ENCODE measurements at regions not wholly inside any gene's neighbourhood (a gene's known extent, or its start where the extent isn't known, plus 50 kb on each side); places are given as distances from the start of the nearest gene placed in this dataset.

GRCh38 chr20:48420176-48420575 is 407.6 kb downstream of the PREX1 start:
- H3K4me3 ChIP-seq (ENCODE audit: low read depth, low read length): no peak overlapping the region
- no peak for DNase-seq (ENCODE audit: low read depth, low spot score)
- TF ChIP-seq, protein P1, sequence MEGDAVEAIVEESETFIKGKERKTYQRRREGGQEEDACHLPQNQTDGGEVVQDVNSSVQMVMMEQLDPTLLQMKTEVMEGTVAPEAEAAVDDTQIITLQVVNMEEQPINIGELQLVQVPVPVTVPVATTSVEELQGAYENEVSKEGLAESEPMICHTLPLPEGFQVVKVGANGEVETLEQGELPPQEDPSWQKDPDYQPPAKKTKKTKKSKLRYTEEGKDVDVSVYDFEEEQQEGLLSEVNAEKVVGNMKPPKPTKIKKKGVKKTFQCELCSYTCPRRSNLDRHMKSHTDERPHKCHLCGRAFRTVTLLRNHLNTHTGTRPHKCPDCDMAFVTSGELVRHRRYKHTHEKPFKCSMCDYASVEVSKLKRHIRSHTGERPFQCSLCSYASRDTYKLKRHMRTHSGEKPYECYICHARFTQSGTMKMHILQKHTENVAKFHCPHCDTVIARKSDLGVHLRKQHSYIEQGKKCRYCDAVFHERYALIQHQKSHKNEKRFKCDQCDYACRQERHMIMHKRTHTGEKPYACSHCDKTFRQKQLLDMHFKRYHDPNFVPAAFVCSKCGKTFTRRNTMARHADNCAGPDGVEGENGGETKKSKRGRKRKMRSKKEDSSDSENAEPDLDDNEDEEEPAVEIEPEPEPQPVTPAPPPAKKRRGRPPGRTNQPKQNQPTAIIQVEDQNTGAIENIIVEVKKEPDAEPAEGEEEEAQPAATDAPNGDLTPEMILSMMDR (IDR thresholded peaks at IDR 0.05; ENCODE audit: low read depth, low read length): no peak
- in situ Hi-C loops (cut with HindIII; ENCODE audit: low sequenced_read_pairs): no loop called here

DNA sequence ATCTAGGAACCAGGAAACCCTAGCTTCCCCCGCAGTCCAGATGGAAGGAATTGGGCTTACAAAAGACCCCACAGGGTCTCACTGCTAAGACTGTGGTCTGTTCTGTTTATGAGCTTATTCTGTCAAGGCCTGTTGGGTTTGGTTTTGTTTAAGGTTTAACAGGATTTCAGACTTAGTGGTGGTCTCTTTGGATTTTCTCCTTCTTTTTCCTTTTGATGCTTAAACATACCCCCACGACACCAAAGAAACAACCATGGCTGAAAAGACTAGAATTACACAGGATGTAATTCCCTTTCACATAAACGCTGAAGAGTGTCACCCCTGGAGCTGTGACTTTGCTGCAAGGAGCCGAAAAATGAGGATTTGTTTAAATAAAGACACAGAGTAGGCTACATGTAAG is 408.6 kb downstream of the PREX1 start:
- H3K4me3 ChIP-seq (ENCODE audit: low read depth, low read length): no peak overlapping the region
- in situ Hi-C loops (cut with HindIII; ENCODE audit: low sequenced_read_pairs): no loop called here
- TF ChIP-seq, protein P1 (IDR thresholded peaks at IDR 0.05; ENCODE audit: low read depth, low read length): no peak
- no peak for DNase-seq (ENCODE audit: low read depth, low spot score)

DNA sequence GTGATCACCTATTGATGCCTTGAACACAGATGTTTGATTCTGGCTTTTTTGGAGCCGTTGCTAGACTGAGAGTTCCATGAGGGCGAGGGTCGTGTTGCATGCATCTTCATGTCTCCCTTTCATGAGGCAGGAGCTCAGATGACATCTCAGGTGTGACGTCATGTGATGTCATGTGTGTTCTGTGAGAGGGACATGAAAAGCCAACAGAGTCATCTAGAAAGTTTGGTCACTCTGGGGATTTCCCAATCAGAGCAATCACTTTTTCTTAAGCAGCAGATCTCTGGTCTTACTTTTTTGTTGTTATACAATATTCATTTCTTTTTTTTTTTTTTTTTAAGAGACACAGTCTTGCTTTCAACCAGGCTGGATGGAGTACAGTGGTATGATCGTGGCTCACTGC is 411.8 kb downstream of the PREX1 start:
- TF ChIP-seq, protein P1 (IDR thresholded peaks at IDR 0.05; ENCODE audit: low read depth, low read length): no peak
- no peak for DNase-seq (ENCODE audit: low read depth, low spot score)
- H3K4me3 ChIP-seq (ENCODE audit: low read depth, low read length): no peak overlapping the region
- in situ Hi-C loops (cut with HindIII; ENCODE audit: low sequenced_read_pairs): no loop called here

- TF ChIP-seq, protein P1 (IDR thresholded peaks at IDR 0.05; ENCODE audit: low read depth, low read length): no peak
- H3K4me3 ChIP-seq (ENCODE audit: low read depth, low read length): no peak overlapping the region
- in situ Hi-C loops (cut with HindIII; ENCODE audit: low sequenced_read_pairs): no loop called here
- DNase-seq (ENCODE audit: low read depth, low spot score): no peak
Measured at GRCh38 chr20:48414786-48415185, 413.0 kb downstream of the PREX1 start.

GRCh38 chr20:48411919-48412522 is 415.8 kb downstream of the PREX1 start:
- H3K4me3 ChIP-seq (ENCODE audit: low read depth, low read length): no peak overlapping the region
- no peak for DNase-seq (ENCODE audit: low read depth, low spot score)
- in situ Hi-C loops (cut with HindIII; ENCODE audit: low sequenced_read_pairs): no loop called here
- TF ChIP-seq, protein P1 (IDR thresholded peaks at IDR 0.05; ENCODE audit: low read depth, low read length): no peak

DNA sequence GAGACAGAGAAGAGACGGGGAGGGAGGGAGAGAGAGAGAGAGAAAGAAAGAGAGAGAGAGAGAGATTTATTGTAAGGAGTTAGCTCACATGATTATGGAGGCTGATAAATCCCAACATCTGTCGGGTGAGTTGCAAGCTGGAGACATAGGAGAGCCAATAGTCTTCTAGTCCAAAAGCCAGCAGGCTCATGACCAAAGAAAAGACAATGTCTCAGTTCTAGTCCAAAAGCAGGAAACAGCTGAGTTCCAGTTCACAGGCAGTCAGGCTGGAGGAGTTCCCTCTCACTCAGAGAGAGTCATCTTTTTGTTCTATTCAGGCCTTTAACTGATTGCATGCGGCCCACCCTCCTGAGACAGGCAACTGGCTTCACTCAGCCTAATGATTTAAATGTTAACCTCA is 416.6 kb downstream of the PREX1 start:
- H3K4me3 ChIP-seq (ENCODE audit: low read depth, low read length): no peak overlapping the region
- DNase-seq (ENCODE audit: low read depth, low spot score): no peak
- TF ChIP-seq, protein P1 (IDR thresholded peaks at IDR 0.05; ENCODE audit: low read depth, low read length): no peak
- in situ Hi-C loops (cut with HindIII; ENCODE audit: low sequenced_read_pairs): no loop called here
